Mucosa of gallbladder (tissue), 1 donor: ENCODE measurements at regions not wholly inside any gene's neighbourhood (a gene's known extent, or its start where the extent isn't known, plus 50 kb on each side); places are given as distances from the start of the nearest gene placed in this dataset.
"Not testable (repeated sequence)": the region's sequence is repeated elsewhere in the genome, so short reads cannot be mapped to it uniquely, and the experiment has no call there.

ENCODE experiments used
- DNase-seq: peaks from one replicate; pipeline ENCODE4 v3.0.0-alpha.2; 2020; ENCODE audit warnings: low spot score
- donor health status: DM: no; HTN: no; CAD: no.

- no peak for DNase-seq
Observed at GRCh38 chr6:121925534-121926255, 473.8 kb upstream of the HSF2 start.

- DNase-seq, result no peak
Observed at GRCh38 chr6:121929301-121929700, 470.2 kb upstream of the HSF2 start.

- peak; percentile 11 for DNase-seq
Observed at GRCh38 chr6:121932076-121932991, 467.1 kb upstream of the HSF2 start.

- DNase-seq, result no peak
Observed at GRCh38 chr6:121934451-121934850, 465.0 kb upstream of the HSF2 start.

- no peak for DNase-seq
Observed at GRCh38 chr6:121940728-121941127, 458.7 kb upstream of the HSF2 start.

GRCh38 chr6:121944354-121944753, 455.1 kb upstream of the HSF2 start:
- no peak for DNase-seq

- DNase-seq, result no peak
Observed at GRCh38 chr6:121951123-121951522, 448.3 kb upstream of the HSF2 start.

GRCh38 chr6:121951918-121952379, 447.5 kb upstream of the HSF2 start:
- no peak for DNase-seq

- DNase-seq, result not testable (repeated sequence)
Observed at GRCh38 chr6:121955401-121955800, 444.1 kb upstream of the HSF2 start.

GRCh38 chr6:121956782-121957181, 442.7 kb upstream of the HSF2 start:
- DNase-seq, result no peak

- DNase-seq, result no peak
Observed at GRCh38 chr6:121959501-121959900, 440.0 kb upstream of the HSF2 start.

- no peak for DNase-seq
Observed at GRCh38 chr6:121961619-121962125, 437.8 kb upstream of the HSF2 start.

GRCh38 chr6:121963826-121964225, 435.6 kb upstream of the HSF2 start:
- no peak for DNase-seq

GRCh38 chr6:121965739-121966138, 433.7 kb upstream of the HSF2 start:
- no peak for DNase-seq

GRCh38 chr6:121967631-121968030, 431.8 kb upstream of the HSF2 start:
- DNase-seq, result no peak

GRCh38 chr6:121971931-121972335, 427.5 kb upstream of the HSF2 start:
- no peak for DNase-seq

- no peak for DNase-seq
Observed at GRCh38 chr6:121984956-121985355, 414.5 kb upstream of the HSF2 start.

- no peak for DNase-seq
Observed at GRCh38 chr6:121993362-121993761, 406.1 kb upstream of the HSF2 start.

GRCh38 chr6:121994919-121995318, 404.5 kb upstream of the HSF2 start:
- DNase-seq, result no peak

- no peak for DNase-seq
Observed at GRCh38 chr6:121998631-121999030, 400.8 kb upstream of the HSF2 start.

- no peak for DNase-seq
Observed at GRCh38 chr6:121999456-122000065, 399.9 kb upstream of the HSF2 start.

GRCh38 chr6:122005661-122006060, 393.8 kb upstream of the HSF2 start:
- no peak for DNase-seq
